ENCODE measurements at regions not wholly inside any gene's neighbourhood (a gene's known extent, or its start where the extent isn't known, plus 50 kb on each side); places are given as distances from the start of the nearest gene placed in this dataset.

- ChIA-PET POLR2A (no interaction called here), CTCF (no interaction called here)
- intact Hi-C loops (cut with DNase I, micrococcal nuclease) = no loop called here
- no peak overlapping the region for H3K4me3 Mint-ChIP-seq
- DNase-seq (no peak), ATAC-seq (no peak)
- H3K36me3 Mint-ChIP-seq (ENCODE audit: low read depth) = no peaks in the 10 kb centered on the region
- no peaks in the 10 kb centered on the region for H3K9me3 Mint-ChIP-seq (ENCODE audit: low read depth)
- no peaks in the 10 kb centered on the region for H3K27me3 Mint-ChIP-seq
- H3K4me1 Mint-ChIP-seq = no peaks in the 10 kb centered on the region
- no peak overlapping the region for H3K27ac Mint-ChIP-seq
Measured at GRCh38 chr2:107088156-107088555, 202.2 kb upstream of the ST6GAL2 start.

GRCh38 chr2:107091163-107091864 lies 205.3 kb upstream of the ST6GAL2 start:
- Mint-ChIP-seq H3K9me3 (ENCODE audit: low read depth) (no peaks in the 10 kb centered on the region), H3K4me3 (no peak overlapping the region), H3K36me3 (ENCODE audit: low read depth) (no peaks in the 10 kb centered on the region), H3K27me3 (no peaks in the 10 kb centered on the region), H3K4me1 (no peaks in the 10 kb centered on the region), H3K27ac (no peak overlapping the region)
- CTCF ChIA-PET = no interaction called here
- DNase-seq = no peak
- intact Hi-C loops (cut with DNase I, micrococcal nuclease) = no loop called here
- POLR2A ChIA-PET = no interaction called here
- ATAC-seq = no peak

- DNase-seq = no peak
- no peak overlapping the region for H3K27ac Mint-ChIP-seq
- no peak for ATAC-seq
- H3K4me1 Mint-ChIP-seq = no peaks in the 10 kb centered on the region
- H3K27me3 Mint-ChIP-seq = no peaks in the 10 kb centered on the region
- CTCF ChIA-PET = no interaction called here
- no peak overlapping the region for H3K4me3 Mint-ChIP-seq
- POLR2A ChIA-PET = no interaction called here
- intact Hi-C loops (cut with DNase I, micrococcal nuclease) = no loop called here
- no peaks in the 10 kb centered on the region for H3K9me3 Mint-ChIP-seq (ENCODE audit: low read depth)
- H3K36me3 Mint-ChIP-seq (ENCODE audit: low read depth) = no peaks in the 10 kb centered on the region
Measured at GRCh38 chr2:107093426-107093957, 207.5 kb upstream of the ST6GAL2 start.

GRCh38 chr2:107094450-107094986 lies 208.6 kb upstream of the ST6GAL2 start:
- H3K9me3 Mint-ChIP-seq (ENCODE audit: low read depth) = no peaks in the 10 kb centered on the region
- no peaks in the 10 kb centered on the region for H3K4me1 Mint-ChIP-seq
- no peaks in the 10 kb centered on the region for H3K27me3 Mint-ChIP-seq
- no peak overlapping the region for H3K4me3 Mint-ChIP-seq
- intact Hi-C loops (cut with DNase I, micrococcal nuclease) = no loop called here
- no peak for DNase-seq
- ChIA-PET CTCF (no interaction called here), POLR2A (no interaction called here)
- no peaks in the 10 kb centered on the region for H3K36me3 Mint-ChIP-seq (ENCODE audit: low read depth)
- no peak overlapping the region for H3K27ac Mint-ChIP-seq
- no peak for ATAC-seq

- intact Hi-C loops (cut with DNase I, micrococcal nuclease) = no loop called here
- H3K36me3 Mint-ChIP-seq (ENCODE audit: low read depth) = no peaks in the 10 kb centered on the region
- no peaks in the 10 kb centered on the region for H3K4me1 Mint-ChIP-seq
- ChIA-PET POLR2A (no interaction called here), CTCF (no interaction called here)
- ATAC-seq (no peak), DNase-seq (no peak)
- H3K9me3 Mint-ChIP-seq (ENCODE audit: low read depth) = peaks cover 7% of the 10 kb centered on the region
- no peak overlapping the region for H3K27ac Mint-ChIP-seq
- no peak overlapping the region for H3K4me3 Mint-ChIP-seq
- H3K27me3 Mint-ChIP-seq = no peaks in the 10 kb centered on the region
Measured at GRCh38 chr2:107102176-107102575, 216.2 kb upstream of the ST6GAL2 start.

- no peaks in the 10 kb centered on the region for H3K36me3 Mint-ChIP-seq (ENCODE audit: low read depth)
- no peak for DNase-seq
- intact Hi-C loops (cut with DNase I, micrococcal nuclease) = no loop called here
- H3K4me1 Mint-ChIP-seq = no peaks in the 10 kb centered on the region
- ChIA-PET CTCF (no interaction called here), POLR2A (no interaction called here)
- no peak overlapping the region for H3K4me3 Mint-ChIP-seq
- no peaks in the 10 kb centered on the region for H3K27me3 Mint-ChIP-seq
- H3K9me3 Mint-ChIP-seq (ENCODE audit: low read depth) = peaks cover 7% of the 10 kb centered on the region
- no peak for ATAC-seq
- no peak overlapping the region for H3K27ac Mint-ChIP-seq
Measured at GRCh38 chr2:107107351-107107750, 221.4 kb upstream of the ST6GAL2 start.

- Mint-ChIP-seq H3K27me3 (no peaks in the 10 kb centered on the region), H3K27ac (no peak overlapping the region), H3K9me3 (ENCODE audit: low read depth) (peaks cover 7% of the 10 kb centered on the region), H3K36me3 (ENCODE audit: low read depth) (no peaks in the 10 kb centered on the region), H3K4me3 (no peak overlapping the region), H3K4me1 (no peaks in the 10 kb centered on the region)
- ChIA-PET POLR2A (no interaction called here), CTCF (no interaction called here)
- no peak for DNase-seq
- ATAC-seq = no peak
- intact Hi-C loops (cut with DNase I, micrococcal nuclease) = no loop called here
Measured at GRCh38 chr2:107108556-107108955, 222.6 kb upstream of the ST6GAL2 start.

GRCh38 chr2:107111623-107112022 lies 225.7 kb upstream of the ST6GAL2 start:
- Mint-ChIP-seq H3K4me3 (no peak overlapping the region), H3K4me1 (no peaks in the 10 kb centered on the region), H3K36me3 (ENCODE audit: low read depth) (no peaks in the 10 kb centered on the region), H3K9me3 (ENCODE audit: low read depth) (no peaks in the 10 kb centered on the region), H3K27me3 (no peaks in the 10 kb centered on the region), H3K27ac (no peak overlapping the region)
- ChIA-PET CTCF (no interaction called here), POLR2A (no interaction called here)
- ATAC-seq (no peak), DNase-seq (no peak)
- intact Hi-C loops (cut with DNase I, micrococcal nuclease) = no loop called here

GRCh38 chr2:107112561-107112960 lies 226.6 kb upstream of the ST6GAL2 start:
- ATAC-seq (no peak), DNase-seq (no peak)
- no peaks in the 10 kb centered on the region for H3K9me3 Mint-ChIP-seq (ENCODE audit: low read depth)
- intact Hi-C loops (cut with DNase I, micrococcal nuclease) = no loop called here
- no peak overlapping the region for H3K4me3 Mint-ChIP-seq
- H3K27me3 Mint-ChIP-seq = no peaks in the 10 kb centered on the region
- CTCF ChIA-PET = no interaction called here
- H3K27ac Mint-ChIP-seq = no peak overlapping the region
- H3K4me1 Mint-ChIP-seq = no peaks in the 10 kb centered on the region
- H3K36me3 Mint-ChIP-seq (ENCODE audit: low read depth) = no peaks in the 10 kb centered on the region
- POLR2A ChIA-PET = no interaction called here

- no peak for ATAC-seq
Measured at GRCh38 chr2:107128381-107128780, 242.4 kb upstream of the ST6GAL2 start.

GRCh38 chr2:107132070-107132469 lies 246.1 kb upstream of the ST6GAL2 start:
- ATAC-seq = no peak
- intact Hi-C loops (cut with DNase I, micrococcal nuclease) = no loop called here
- ChIA-PET POLR2A (no interaction called here), CTCF (no interaction called here)
- Mint-ChIP-seq H3K4me3 (no peak overlapping the region), H3K27me3 (peaks cover 3% of the 10 kb centered on the region), H3K36me3 (ENCODE audit: low read depth) (no peaks in the 10 kb centered on the region), H3K9me3 (ENCODE audit: low read depth) (no peaks in the 10 kb centered on the region), H3K27ac (no peak overlapping the region), H3K4me1 (no peaks in the 10 kb centered on the region)
- DNase-seq = no peak

More at GRCh38 chr2:107128381-107128780, 242.4 kb upstream of the ST6GAL2 start:
- Mint-ChIP-seq H3K9me3 (ENCODE audit: low read depth) (no peaks in the 10 kb centered on the region), H3K4me1 (no peaks in the 10 kb centered on the region), H3K27me3 (peaks cover 3% of the 10 kb centered on the region), H3K4me3 (no peak overlapping the region), H3K36me3 (ENCODE audit: low read depth) (no peaks in the 10 kb centered on the region), H3K27ac (no peak overlapping the region)
- CTCF ChIA-PET = no interaction called here
- no peak for DNase-seq
- POLR2A ChIA-PET = no interaction called here
- intact Hi-C loops (cut with DNase I, micrococcal nuclease) = no loop called here

- Mint-ChIP-seq H3K27me3 (peaks cover 2% of the 10 kb centered on the region), H3K9me3 (ENCODE audit: low read depth) (no peaks in the 10 kb centered on the region), H3K4me3 (no peak overlapping the region), H3K36me3 (ENCODE audit: low read depth) (no peaks in the 10 kb centered on the region), H3K4me1 (no peaks in the 10 kb centered on the region), H3K27ac (no peak overlapping the region)
- intact Hi-C loops (cut with DNase I, micrococcal nuclease) = no loop called here
- DNase-seq (no peak), ATAC-seq (no peak)
- ChIA-PET CTCF (no interaction called here), POLR2A (no interaction called here)
Measured at GRCh38 chr2:107132746-107133145, 246.8 kb upstream of the ST6GAL2 start.
